ENCODE measurements at regions not wholly inside any gene's neighbourhood (a gene's known extent, or its start where the extent isn't known, plus 50 kb on each side); places are given as distances from the start of the nearest gene placed in this dataset.
"Not testable (repeated sequence)": the region's sequence is repeated elsewhere in the genome, so short reads cannot be mapped to it uniquely, and the experiment has no call there.

- DNase-seq = no peak
Measured at GRCh38 chr3:72162649-72163184, 377.8 kb upstream of the PROK2 start.

DNA sequence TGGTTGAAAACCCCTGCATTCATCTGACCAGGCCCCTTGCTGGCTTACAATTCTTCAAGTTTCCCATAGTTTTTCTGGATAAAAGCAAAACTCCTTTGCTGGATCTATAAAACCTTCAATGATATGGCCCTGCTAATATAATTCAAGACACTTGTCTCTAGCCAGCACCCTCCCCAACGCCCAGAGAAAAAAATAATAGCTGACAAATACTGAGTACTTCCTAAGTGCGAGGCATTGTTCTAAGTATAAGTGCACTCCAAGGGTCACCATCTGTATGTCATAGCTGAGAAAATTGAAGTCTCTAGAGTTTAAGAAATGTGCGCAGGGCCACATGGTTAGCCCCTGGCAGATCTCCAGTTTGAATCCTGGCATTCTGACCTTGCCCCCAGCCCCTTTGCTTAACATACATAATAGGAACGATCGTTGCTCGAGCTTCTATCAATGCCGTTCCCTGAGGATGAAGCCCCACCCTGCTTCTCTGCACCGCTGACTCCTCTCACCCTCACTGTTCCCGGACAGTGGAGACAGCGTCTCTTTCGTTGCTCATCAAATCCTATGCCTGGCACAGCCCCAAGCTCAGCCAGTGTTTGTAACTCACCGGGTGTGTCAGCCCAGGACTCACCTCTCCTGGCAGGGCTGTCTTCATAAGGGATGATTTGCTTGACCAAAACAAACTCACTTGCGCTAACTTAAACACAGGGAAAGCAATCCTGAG lies 377.1 kb upstream of the PROK2 start:
- DNase-seq = peak; percentile 45

DNA sequence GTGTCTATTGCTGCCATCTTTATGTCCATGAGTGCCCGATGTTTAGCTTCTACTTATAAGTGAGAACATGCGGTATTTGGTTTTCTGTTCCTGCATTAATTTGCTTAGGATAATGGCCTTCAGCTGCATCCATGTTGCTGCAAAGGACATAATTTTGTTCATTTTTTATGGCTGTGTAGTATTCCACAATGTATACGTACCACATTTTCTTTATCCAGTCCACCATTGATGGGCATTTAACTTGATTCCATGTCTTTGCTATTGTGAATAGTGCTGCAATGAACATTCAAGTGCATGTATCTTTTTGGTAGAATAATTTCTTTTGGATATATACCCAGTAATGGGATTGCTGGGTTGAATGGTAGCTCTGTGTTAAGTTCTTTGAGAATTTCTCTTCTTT lies 376.3 kb upstream of the PROK2 start:
- not testable (repeated sequence) for DNase-seq

- DNase-seq = no peak
Measured at GRCh38 chr3:72160351-72160750, 375.4 kb upstream of the PROK2 start.

- no peak for DNase-seq
Measured at GRCh38 chr3:72159487-72159886, 374.5 kb upstream of the PROK2 start.

DNA sequence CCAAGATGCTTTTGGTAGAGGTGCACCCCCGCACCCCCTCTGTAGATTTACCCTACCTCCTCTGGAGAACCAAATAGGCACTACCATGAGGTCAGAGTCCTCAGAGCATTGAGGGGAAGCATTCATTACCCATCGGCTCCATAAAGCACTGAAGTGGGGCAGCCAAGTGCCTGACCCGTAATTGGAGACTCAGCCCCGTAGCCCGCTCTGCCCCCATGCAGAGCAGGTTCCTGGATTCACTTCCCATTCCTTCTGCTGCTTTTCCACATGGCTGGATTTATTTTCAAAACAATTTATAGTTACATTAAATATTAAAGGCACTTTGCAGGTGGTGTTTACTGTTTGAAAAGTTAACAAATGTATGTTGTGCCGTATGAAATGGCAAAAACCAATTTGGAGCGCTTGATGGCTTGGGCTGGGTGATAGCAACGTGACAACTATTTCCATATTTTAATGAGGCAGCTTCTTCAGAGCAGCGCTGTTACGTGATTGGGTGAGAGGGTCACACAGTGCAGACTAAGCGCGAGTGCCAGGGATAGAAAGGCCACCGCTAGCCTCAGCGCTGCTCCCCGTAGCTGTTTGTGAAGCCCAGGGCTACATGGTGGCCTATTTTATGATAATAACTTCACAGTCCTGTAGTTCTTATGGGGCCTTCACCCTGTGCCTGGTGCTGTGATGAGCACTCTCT lies 373.8 kb upstream of the PROK2 start:
- DNase-seq = peak; percentile 24

- DNase-seq = peak; percentile 26
Measured at GRCh38 chr3:72157748-72158638, 373.0 kb upstream of the PROK2 start.

DNA sequence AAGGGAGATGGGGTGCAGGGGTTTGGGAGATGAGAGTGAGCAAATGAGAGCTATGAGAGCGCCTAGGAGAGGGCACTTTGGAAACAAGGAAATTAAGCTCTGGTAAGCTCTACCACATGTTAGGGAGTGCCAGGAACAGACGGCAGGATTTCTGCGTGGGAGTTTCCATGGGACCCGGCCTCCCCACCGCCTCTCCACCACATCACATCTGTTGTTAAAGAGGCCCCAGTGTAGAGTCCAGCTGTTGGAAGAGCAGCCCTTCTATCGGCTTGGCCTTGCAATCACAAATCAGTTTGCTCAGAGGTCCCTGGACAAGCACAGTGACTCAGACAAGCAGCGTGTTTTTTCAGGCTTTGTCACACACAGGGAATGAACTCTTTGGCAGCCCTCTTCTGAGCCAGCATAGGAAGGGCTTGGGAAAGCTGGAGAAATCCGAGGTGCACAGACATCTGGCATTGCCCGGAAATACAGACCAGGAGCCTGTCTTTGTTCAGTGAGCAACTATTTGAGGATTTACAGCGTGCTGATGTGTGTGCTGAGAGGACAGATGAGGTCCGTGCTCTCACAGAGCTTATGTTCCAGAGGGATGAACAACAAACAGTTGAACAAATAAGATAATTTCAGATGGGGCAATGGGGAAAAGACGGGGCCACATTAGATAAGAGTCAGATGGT lies 370.6 kb upstream of the PROK2 start:
- peak; percentile 74 for DNase-seq

DNA sequence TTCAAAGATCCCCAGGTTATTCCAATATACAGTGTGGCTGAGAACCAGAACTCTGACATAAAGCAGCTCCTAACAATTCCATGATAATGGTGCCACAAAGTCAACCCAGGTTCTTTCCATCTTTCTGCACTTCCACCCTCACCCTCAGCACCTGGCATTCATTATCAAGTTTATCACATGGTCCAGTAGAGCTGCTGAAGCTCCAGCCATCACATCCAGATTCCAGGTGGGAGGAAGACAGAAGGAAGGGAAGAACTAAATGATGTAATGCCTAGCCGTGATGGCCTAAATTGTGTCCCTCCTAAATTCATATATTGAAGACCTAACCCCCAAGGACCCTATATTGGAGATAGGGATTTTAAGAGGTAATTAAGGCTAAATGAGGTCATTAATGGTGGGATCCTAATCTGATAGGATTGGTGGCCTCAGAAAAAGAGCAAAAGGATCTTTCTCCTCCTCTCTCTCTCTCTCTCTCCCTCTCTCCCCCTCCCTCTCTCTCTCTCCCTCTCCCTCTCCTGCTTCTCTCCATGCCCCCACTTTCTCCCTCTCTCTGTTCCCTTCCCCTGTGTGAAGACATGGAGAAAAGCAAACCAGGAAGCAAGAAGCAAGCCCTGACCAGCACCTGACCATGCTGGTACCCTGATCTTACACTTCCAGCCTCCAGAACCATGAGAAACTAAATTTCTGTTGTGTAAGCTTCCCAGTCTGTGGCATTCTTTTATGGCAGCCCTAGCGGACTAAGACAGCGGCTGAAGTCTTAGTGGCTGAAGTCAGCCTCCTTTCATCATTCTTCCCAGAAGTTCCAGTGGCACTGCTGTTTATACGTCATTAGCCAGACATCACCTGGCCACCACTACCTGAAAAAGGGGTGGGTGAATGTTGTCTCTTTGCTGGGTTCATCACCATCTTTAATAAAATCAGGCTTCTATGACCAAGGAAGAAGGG lies 369.7 kb upstream of the PROK2 start:
- no peak for DNase-seq

GRCh38 chr3:72153477-72154314 lies 368.7 kb upstream of the PROK2 start:
- no peak for DNase-seq

DNA sequence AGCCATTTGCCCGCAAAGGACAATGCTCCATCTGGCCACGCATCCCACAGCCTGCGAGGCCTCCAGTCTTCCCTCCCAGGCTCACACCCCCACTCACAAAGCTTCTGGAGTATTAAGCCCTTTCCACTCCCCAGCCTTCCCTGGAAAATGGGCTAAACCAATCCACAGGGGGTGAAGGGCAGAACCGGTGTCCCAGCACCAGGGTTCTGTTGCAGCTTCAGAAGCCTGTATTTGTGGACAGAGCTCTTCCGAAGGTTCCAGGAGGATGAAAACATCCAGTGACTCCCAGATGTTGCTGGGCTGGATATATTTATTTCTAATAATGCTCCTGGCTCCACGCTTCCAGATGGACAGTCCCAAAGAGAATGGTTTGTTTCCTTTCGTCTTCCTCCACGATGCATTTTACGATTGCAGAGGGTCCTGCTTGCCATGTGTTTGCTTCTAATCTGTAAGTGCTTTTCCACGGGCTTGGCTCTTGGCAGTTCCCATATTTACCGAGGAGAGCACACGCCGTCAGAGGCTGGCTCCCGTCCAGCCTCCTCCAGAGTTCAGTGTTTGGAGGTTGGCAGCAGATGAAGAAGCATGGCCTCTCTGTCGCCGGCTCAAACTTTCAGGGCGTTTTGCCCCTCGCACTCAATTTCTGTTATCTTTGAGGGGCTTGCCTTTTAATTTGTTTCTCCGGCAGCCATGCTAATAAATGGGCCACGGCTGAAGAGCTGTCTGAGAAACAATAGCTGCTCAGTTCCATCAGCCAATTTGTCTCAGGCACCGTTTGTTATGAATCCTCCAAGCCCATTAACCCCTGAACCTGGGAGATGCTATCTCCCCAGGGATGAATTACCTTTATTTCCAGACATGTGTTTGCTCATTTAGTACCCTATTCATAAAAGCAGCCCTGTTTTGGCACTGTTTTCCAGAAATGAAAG lies 367.9 kb upstream of the PROK2 start:
- DNase-seq = peak; percentile 74

GRCh38 chr3:72151465-72152238 lies 366.7 kb upstream of the PROK2 start:
- DNase-seq = no peak

DNA sequence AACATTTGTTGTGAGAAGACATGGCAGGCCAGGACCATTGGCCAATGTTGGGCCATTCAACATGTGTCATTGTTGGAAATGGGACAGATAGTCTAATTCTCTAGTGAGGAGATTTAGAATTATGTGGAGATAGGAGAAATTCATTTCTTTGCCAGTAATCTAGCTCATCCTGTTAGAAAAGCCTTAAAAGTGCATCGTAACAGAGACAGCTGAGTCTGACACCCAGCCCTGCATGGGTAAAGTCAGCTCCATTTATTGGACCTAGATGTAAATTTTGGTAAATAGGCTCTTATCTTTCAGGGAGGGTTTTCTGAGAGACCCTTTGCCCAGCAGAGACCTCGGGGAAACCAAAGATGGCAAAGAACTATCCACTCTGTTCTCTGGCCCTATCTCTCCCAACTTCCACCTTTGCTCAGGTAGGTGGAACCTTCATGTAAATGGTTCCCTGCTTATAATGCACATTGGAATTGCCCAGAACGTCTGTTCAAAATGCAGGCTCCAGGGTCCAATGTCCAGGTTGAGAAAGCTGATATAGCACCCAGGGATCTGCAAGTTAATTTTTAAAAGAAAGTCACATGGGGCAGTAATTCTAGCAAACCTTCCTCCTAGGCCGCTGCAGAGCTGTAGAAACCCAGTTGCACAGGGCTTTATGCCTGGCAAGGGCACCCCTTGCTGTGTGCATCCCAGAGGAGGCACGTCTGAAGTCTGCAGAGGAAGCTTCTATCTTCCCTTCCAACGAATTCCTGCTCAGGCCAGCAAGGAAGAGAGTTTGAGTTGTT lies 365.9 kb upstream of the PROK2 start:
- DNase-seq = no peak

DNA sequence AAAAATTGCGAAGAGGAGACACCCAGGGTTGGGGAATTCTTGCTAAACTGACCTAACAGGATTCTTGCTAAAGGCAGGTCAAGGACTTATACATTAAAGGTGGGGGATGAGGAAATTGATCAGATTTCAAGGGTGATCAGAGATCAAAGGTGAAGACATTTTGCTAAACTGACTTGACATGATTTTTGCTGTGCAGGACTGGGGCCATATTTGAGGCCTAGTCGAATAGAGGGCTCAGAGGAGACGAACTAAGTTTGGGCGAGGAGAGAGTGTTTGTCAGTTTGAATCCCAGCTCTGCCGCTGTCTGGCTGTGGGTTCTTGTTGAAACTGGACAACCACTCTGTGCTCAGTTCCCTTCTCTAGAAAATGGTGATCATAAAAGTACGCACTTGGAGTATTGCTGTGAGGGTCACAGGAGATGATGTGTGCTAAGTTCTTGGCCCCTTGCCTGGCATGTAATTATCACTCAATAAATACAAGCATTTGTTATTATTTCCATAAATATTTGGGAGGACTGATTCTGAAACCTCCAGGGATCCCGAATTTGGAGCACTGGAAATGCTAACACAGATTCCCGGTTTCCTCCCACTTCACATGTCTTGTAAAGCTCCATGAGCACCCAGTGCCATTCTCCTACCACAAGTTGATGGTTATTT lies 364.8 kb upstream of the PROK2 start:
- DNase-seq = no peak

GRCh38 chr3:72147600-72147999 lies 362.7 kb upstream of the PROK2 start:
- no peak for DNase-seq

GRCh38 chr3:72145506-72146380 lies 360.8 kb upstream of the PROK2 start:
- DNase-seq = no peak
